ENCODE measurements at regions not wholly inside any gene's neighbourhood (a gene's known extent, or its start where the extent isn't known, plus 50 kb on each side); places are given as distances from the start of the nearest gene placed in this dataset.

GRCh38 chr2:237227190-237227589 lies 141.5 kb downstream of the COPS8 start:
- no peak for DNase-seq (ENCODE audit: low spot score)
- TF ChIP-seq CTCF (IDR thresholded peaks at IDR 0.05; ENCODE audit: extremely low read depth, insufficient read depth, missing control alignments) = no peak
- in situ Hi-C loops (cut with MboI; ENCODE audit: low pct_unique_long_range_greater_than_20kb, low sequenced_read_pairs, unreplicated experiment) = no loop called here

- no peak for DNase-seq (ENCODE audit: low spot score)
- no peak for TF ChIP-seq CTCF (IDR thresholded peaks at IDR 0.05; ENCODE audit: extremely low read depth, insufficient read depth, missing control alignments)
- in situ Hi-C loops (cut with MboI; ENCODE audit: low pct_unique_long_range_greater_than_20kb, low sequenced_read_pairs, unreplicated experiment) = no loop called here
Observed at GRCh38 chr2:237227592-237228280, 142.0 kb downstream of the COPS8 start.

GRCh38 chr2:237228281-237228625 lies 142.6 kb downstream of the COPS8 start:
- in situ Hi-C loops (cut with MboI; ENCODE audit: low pct_unique_long_range_greater_than_20kb, low sequenced_read_pairs, unreplicated experiment) = no loop called here
- DNase-seq (ENCODE audit: low spot score) = no peak
- no peak for TF ChIP-seq CTCF (IDR thresholded peaks at IDR 0.05; ENCODE audit: extremely low read depth, insufficient read depth, missing control alignments)

- no peak for TF ChIP-seq CTCF (IDR thresholded peaks at IDR 0.05; ENCODE audit: extremely low read depth, insufficient read depth, missing control alignments)
- DNase-seq (ENCODE audit: low spot score) = no peak
- in situ Hi-C loops (cut with MboI; ENCODE audit: low pct_unique_long_range_greater_than_20kb, low sequenced_read_pairs, unreplicated experiment) = no loop called here
Observed at GRCh38 chr2:237229905-237230304, 144.2 kb downstream of the COPS8 start.

GRCh38 chr2:237230355-237230754 lies 144.7 kb downstream of the COPS8 start:
- no peak for DNase-seq (ENCODE audit: low spot score)
- TF ChIP-seq CTCF (IDR thresholded peaks at IDR 0.05; ENCODE audit: extremely low read depth, insufficient read depth, missing control alignments) = no peak
- in situ Hi-C loops (cut with MboI; ENCODE audit: low pct_unique_long_range_greater_than_20kb, low sequenced_read_pairs, unreplicated experiment) = no loop called here

- no peak for DNase-seq (ENCODE audit: low spot score)
- TF ChIP-seq CTCF (IDR thresholded peaks at IDR 0.05; ENCODE audit: extremely low read depth, insufficient read depth, missing control alignments) = no peak
- in situ Hi-C loops (cut with MboI; ENCODE audit: low pct_unique_long_range_greater_than_20kb, low sequenced_read_pairs, unreplicated experiment) = no loop called here
Observed at GRCh38 chr2:237231593-237231992, 145.9 kb downstream of the COPS8 start.

Measured in GM13977 (cell line).